SK-N-SH (cell line): ENCODE measurements at regions not wholly inside any gene's neighbourhood (a gene's known extent, or its start where the extent isn't known, plus 50 kb on each side); places are given as distances from the start of the nearest gene placed in this dataset.

Experiments used
- CTCF ChIA-PET: fragments of 300-600, 350-600 bp; formaldehyde crosslinking; extraction: SDS; loops from one replicate; lab custom pipeline; 2021; lab: Yijun Ruan, JAX
- POLR2A ChIA-PET: fragments of 350-600 bp; sonication (Branson Sonifier 250); formaldehyde crosslinking; extraction: SDS; loops from one replicate; lab custom pipeline; 2020; ENCODE audit warnings: antibody characterized with exemption, inconsistent platforms; lab: Yijun Ruan, JAX
- DNase-seq: peaks from one replicate; pipeline ENCODE4 v3.0.0; 2012
- H2AFZ ChIP-seq: fragments of 200-600 bp; sonication (generic); 2 replicates; pipeline ENCODE4 v1.8.1; 2016; ENCODE audit warnings: antibody characterized with exemption, mild to moderate bottlenecking, low read depth
- H3F3A ChIP-seq: fragments of 200-600 bp; sonication (generic); replicated peaks from 2 replicates; pipeline ENCODE3; 2016; ENCODE audit warnings: antibody characterized with exemption, mild to moderate bottlenecking; ENCODE audit not compliant: insufficient read depth
- H3K27ac ChIP-seq, 2 experiments: fragments of 200-500 bp in 1 of 2; fragments of 200-600 bp in 1 of 2; sonication (Bioruptor generic) in 1 of 2; sonication (generic), shearing (Covaris generic) in 1 of 2; 2 replicates each; pipeline versions ENCODE4 v1.5.1 to v1.6.1; 2014 to 2016; ENCODE audit warnings: low read depth in 2 of 2, inconsistent platforms in 1 of 2, low read length in 1 of 2, mild to moderate bottlenecking in 1 of 2, mixed read lengths in 1 of 2
- H3K27me3 ChIP-seq: fragments of 200-600 bp; sonication (generic), shearing (Covaris generic); 2 replicates; pipeline ENCODE4 v1.6.1; 2016; ENCODE audit warnings: mixed run types; ENCODE audit not compliant: insufficient read depth
- H3K36me3 ChIP-seq, 2 experiments: fragments of 200-500 bp in 1 of 2; fragments of 200-600 bp in 1 of 2; sonication (Bioruptor generic) in 1 of 2; sonication (generic) in 1 of 2; replicated peaks in 1 of 2; 2 replicates each; pipeline versions ENCODE3 to v1.5.1; 2014 to 2016; ENCODE audit warnings: low read length in 1 of 2, mild to moderate bottlenecking in 1 of 2; ENCODE audit not compliant: insufficient read depth in 2 of 2, control insufficient read depth in 1 of 2
- H3K4me1 ChIP-seq, 2 experiments: fragments of 200-500 bp in 1 of 2; fragments of 200-600 bp in 1 of 2; sonication (Bioruptor generic) in 1 of 2; sonication (generic), shearing (Covaris generic) in 1 of 2; 2 replicates each; pipeline versions ENCODE4 v1.5.1 to v1.6.1; 2014 to 2016; ENCODE audit warnings: low read depth in 1 of 2, low read length in 1 of 2, mixed run types in 1 of 2; ENCODE audit not compliant: insufficient read depth in 2 of 2, control insufficient read depth in 1 of 2
- H3K4me2 ChIP-seq: fragments of 200-600 bp; sonication (generic), shearing (Covaris generic); 2 replicates; pipeline ENCODE4 v1.6.1; 2017; ENCODE audit warnings: mixed run types
- H3K4me3 ChIP-seq, 2 experiments: fragments of 200-500 bp in 1 of 2; fragments of 200-600 bp in 1 of 2; sonication (Bioruptor generic) in 1 of 2; sonication (generic), shearing (Covaris generic) in 1 of 2; 2 replicates each; pipeline versions ENCODE4 v1.5.1 to v1.8.1; 2014 to 2016; ENCODE audit warnings: low read depth in 2 of 2, inconsistent platforms in 1 of 2, low read length in 1 of 2, mild to moderate bottlenecking in 1 of 2, mixed read lengths in 1 of 2, moderate library complexity in 1 of 2
- H3K79me2 ChIP-seq: fragments of 200-600 bp; sonication (generic); 2 replicates; pipeline ENCODE4 v1.8.1; 2017; ENCODE audit warnings: mild to moderate bottlenecking; ENCODE audit not compliant: insufficient read depth
- H3K9ac ChIP-seq: fragments of 200-600 bp; sonication (generic); 2 replicates; pipeline ENCODE4 v1.6.1; 2017; ENCODE audit warnings: mixed run types
- H3K9me2 ChIP-seq: fragments of 200-600 bp; sonication (generic); 2 replicates; pipeline ENCODE4 v1.6.1; 2017; ENCODE audit warnings: mixed run types
- H3K9me3 ChIP-seq: fragments of 200-600 bp; sonication (generic); 2 replicates; pipeline ENCODE4 v1.6.1; 2017; ENCODE audit warnings: mixed run types, mild to moderate bottlenecking, moderate library complexity
- H4K20me1 ChIP-seq: fragments of 200-600 bp; sonication (generic); 2 replicates; pipeline ENCODE4 v1.6.1; 2017; ENCODE audit warnings: mild to moderate bottlenecking, mixed run types; ENCODE audit not compliant: insufficient read depth
- CTCF ChIP-seq: fragments of 200-600 bp; sonication (generic); IDR thresholded peaks from 2 replicates; pipeline ENCODE4 v1.6.1; 2017; ENCODE audit warnings: antibody characterized with exemption, mild to moderate bottlenecking, moderate library complexity
- ELF1 ChIP-seq: IDR thresholded peaks from 2 replicates; pipeline ENCODE4 v1.4.0; 2012
- EZH2phosphoT487 ChIP-seq: fragments of 200-600 bp; sonication (generic); IDR thresholded peaks from 2 replicates; pipeline ENCODE4 v1.6.1; 2017; ENCODE audit warnings: low read depth, mixed run types, mild to moderate bottlenecking, antibody characterized with exemption, moderate library complexity, borderline replicate concordance
- FOSL2 ChIP-seq: IDR thresholded peaks from 2 replicates; pipeline ENCODE4 v1.4.0; 2012; ENCODE audit warnings: low read depth, mild to moderate bottlenecking, moderate library complexity, borderline replicate concordance
- FOXJ3 ChIP-seq: sonication (generic); formaldehyde crosslinking; IDR thresholded peaks from 2 replicates; pipeline ENCODE4 v1.5.1; 2020; ENCODE audit warnings: mild to moderate bottlenecking, missing genetic modification reagents
- FOXM1 ChIP-seq: IDR thresholded peaks from 2 replicates; pipeline ENCODE4 v1.4.0; 2012; ENCODE audit warnings: low read depth, mild to moderate bottlenecking
- GABPA ChIP-seq: IDR thresholded peaks from 2 replicates; pipeline ENCODE4 v1.4.0; 2012; ENCODE audit warnings: low read depth, mild to moderate bottlenecking
- GATA2 ChIP-seq: sonication (generic); formaldehyde crosslinking; IDR thresholded peaks from 2 replicates; pipeline ENCODE4 v1.5.0; 2020; ENCODE audit warnings: mild to moderate bottlenecking, missing genetic modification reagents
- JUND ChIP-seq: IDR thresholded peaks from 2 replicates; pipeline ENCODE4 v1.4.0; 2012
- MXI1 ChIP-seq: IDR thresholded peaks from 2 replicates; pipeline ENCODE4 v1.6.1; 2012; ENCODE audit warnings: mild to moderate bottlenecking, low read depth, low read length, improper control_type of control experiment
- NRF1 ChIP-seq: IDR thresholded peaks from 2 replicates; pipeline ENCODE4 v1.6.1; 2012; ENCODE audit warnings: low read depth, mild to moderate bottlenecking, low read length
- RAD21 ChIP-seq: IDR thresholded peaks from 2 replicates; pipeline ENCODE4 v1.6.1; 2012; ENCODE audit warnings: mild to moderate bottlenecking, low read length
- REST ChIP-seq: IDR thresholded peaks from 2 replicates; pipeline ENCODE4 v1.6.1; 2012; ENCODE audit warnings: mild to moderate bottlenecking, low read depth, low read length, moderate library complexity
- RFX5 ChIP-seq: IDR thresholded peaks from 2 replicates; pipeline ENCODE4 v1.6.1; 2012; ENCODE audit warnings: mild to moderate bottlenecking, improper control_type of control experiment, low read length
- RXRA ChIP-seq: IDR thresholded peaks from 2 replicates; pipeline ENCODE4 v1.4.0; 2012; ENCODE audit warnings: low read depth, mild to moderate bottlenecking, borderline replicate concordance
- SIN3A ChIP-seq: IDR thresholded peaks from 2 replicates; pipeline ENCODE4 v1.6.1; 2012; ENCODE audit warnings: low read depth, mild to moderate bottlenecking, low read length, moderate library complexity, borderline replicate concordance
- SMC3 ChIP-seq: IDR thresholded peaks from 2 replicates; pipeline ENCODE4 v1.6.1; 2012; ENCODE audit warnings: low read depth, low read length, improper control_type of control experiment
- TCF12 ChIP-seq: IDR thresholded peaks from 2 replicates; pipeline ENCODE4 v1.4.0; 2012
- TEAD4 ChIP-seq: IDR thresholded peaks from 2 replicates; pipeline ENCODE4 v1.4.0; 2012; ENCODE audit warnings: mild to moderate bottlenecking, borderline replicate concordance; ENCODE audit not compliant: insufficient read depth
- USF1 ChIP-seq: IDR thresholded peaks from 2 replicates; pipeline ENCODE4 v1.4.0; 2012; ENCODE audit warnings: low read depth, borderline replicate concordance
- USF2 ChIP-seq: fragments of 150-350 bp; IDR thresholded peaks from 2 replicates; pipeline ENCODE4 v1.6.1; 2017; ENCODE audit warnings: antibody characterized with exemption, low read length, low read depth, borderline replicate concordance
- YY1 ChIP-seq: IDR thresholded peaks from 2 replicates; pipeline ENCODE4 v1.4.0; 2012; ENCODE audit warnings: low read depth, mild to moderate bottlenecking
- WGBS: methylation state at CpG from one replicate; pipeline ENCODE4 v1.1.6; 2017; ENCODE audit warnings: low lambda C conversion rate; 5-methylcytosine and 5-hydroxymethylcytosine counted together

- Histone ChIP-seq H4K20me1 (no peaks in the 10 kb centered on the region), H3K27me3 (no peaks in the 10 kb centered on the region), H3K4me1 (peaks cover 0 to 3% of the 10 kb centered on the region in 2 experiments; a peak in 1 of 4 replicates), H3F3A (no peaks in the 10 kb centered on the region), H3K79me2 (no peaks in the 10 kb centered on the region), H3K36me3 (no peaks in the 10 kb centered on the region), H3K9me2 (no peaks in the 10 kb centered on the region), H3K4me2 (no peak overlapping the region), H2AFZ (no peak overlapping the region), H3K27ac (no peak overlapping the region), H3K4me3 (no peak overlapping the region)
- DNase-seq: no peak
- WGBS: 80% methylated on average over 2 of the region's 2 CpGs
- CTCF ChIA-PET: no interaction called here
- POLR2A ChIA-PET: no interaction called here
- TF ChIP-seq RFX5 (no peak), FOSL2 (no peak), SMC3 (no peak), JUND (no peak), NRF1 (no peak), TEAD4 (no peak), EZH2phosphoT487 (no peak), USF1 (no peak), FOXJ3 (CRISPR knock-in tag) (no peak), YY1 (no peak), FOXM1 (no peak), MXI1 (no peak), SIN3A (no peak), GATA2 (CRISPR knock-in tag) (no peak), TCF12 (no peak), RXRA (no peak)
- TF ChIP-seq, all 33 proteins: peak for 0
- Histone ChIP-seq H3K9ac (no peak overlapping the region), H3K9me3 (no peaks in the 10 kb centered on the region)
Measured at GRCh38 chr1:217021956-217022355, 298.7 kb upstream of the ESRRG start.

- no peaks in the 10 kb centered on the region for H3K27me3 ChIP-seq
- no peaks in the 10 kb centered on the region for H4K20me1 ChIP-seq
- H3K4me1 ChIP-seq: peaks cover 0 to 3% of the 10 kb centered on the region in 2 experiments; a peak in 1 of 4 replicates
- H3K9ac ChIP-seq: no peak overlapping the region
- CTCF ChIA-PET: no interaction called here
- DNase-seq: no peak
- WGBS: 39% methylated on average over 2 of the region's 2 CpGs
- H3K27ac ChIP-seq: no peak overlapping the region
- no peaks in the 10 kb centered on the region for H3K9me2 ChIP-seq
- no peaks in the 10 kb centered on the region for H3K36me3 ChIP-seq
- H3K79me2 ChIP-seq: no peaks in the 10 kb centered on the region
- H3K4me2 ChIP-seq: no peak overlapping the region
- H3F3A ChIP-seq: no peaks in the 10 kb centered on the region
- POLR2A ChIA-PET: no interaction called here
- H3K9me3 ChIP-seq: no peaks in the 10 kb centered on the region
- H2AFZ ChIP-seq: no peak overlapping the region
- TF ChIP-seq NRF1: no peak
- TF ChIP-seq FOXJ3 (CRISPR knock-in tag): no peak
- no peak for TF ChIP-seq RAD21
- no peak for TF ChIP-seq FOXM1
- no peak for TF ChIP-seq USF2
- no peak for TF ChIP-seq CTCF
- no peak for TF ChIP-seq REST
- TF ChIP-seq RFX5: no peak
- TF ChIP-seq ELF1: no peak
- no peak for TF ChIP-seq GABPA
- TF ChIP-seq TEAD4: no peak
- H3K4me3 ChIP-seq: no peak overlapping the region
Measured at GRCh38 chr1:217021400-217021799, 298.2 kb upstream of the ESRRG start.
